ENCODE measurements at regions not wholly inside any gene's neighbourhood (a gene's known extent, or its start where the extent isn't known, plus 50 kb on each side); places are given as distances from the start of the nearest gene placed in this dataset.

DNA sequence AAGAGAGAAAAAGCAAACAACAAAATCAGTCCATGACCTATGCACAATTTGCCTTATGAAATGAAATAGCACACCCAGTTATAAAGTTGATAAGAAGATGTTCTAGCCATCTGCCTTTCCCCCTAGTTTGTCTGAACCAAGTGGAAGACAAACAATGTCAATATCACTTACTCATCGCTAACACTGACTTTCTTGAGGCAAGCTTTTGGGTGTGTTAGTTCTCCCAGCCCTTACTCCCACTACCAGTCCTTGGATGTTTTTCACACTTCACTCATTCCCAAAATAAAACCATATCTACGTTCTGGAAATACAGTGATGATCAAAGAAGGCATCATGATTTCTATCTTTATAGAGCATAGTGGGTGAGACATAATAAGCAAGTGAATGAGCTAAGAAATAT, 393.8 kb downstream of the PCDH20 start:
- FAIRE-seq, result no peak

GRCh38 chr13:61013796-61014195, 401.9 kb downstream of the PCDH20 start:
- FAIRE-seq, result no peak

DNA sequence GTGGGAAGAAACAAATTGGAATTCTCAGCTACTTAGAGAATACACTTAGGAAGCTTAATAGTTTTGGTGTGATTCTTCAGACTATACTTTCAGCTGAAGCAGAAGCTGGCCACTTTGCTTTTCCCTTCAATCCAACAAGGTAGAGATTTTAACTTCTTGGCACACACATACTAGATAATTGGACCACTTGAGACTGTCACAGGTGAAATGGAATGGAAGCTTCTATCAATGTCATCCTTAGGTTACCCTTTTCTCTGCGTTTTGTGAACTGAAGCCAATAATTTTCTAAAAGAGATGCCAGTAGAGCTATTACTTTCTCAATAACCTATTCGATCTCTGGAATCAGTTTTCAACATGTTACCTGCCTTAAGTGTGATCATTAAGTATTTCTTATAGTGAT, 405.3 kb downstream of the PCDH20 start:
- FAIRE-seq, result no peak

GRCh38 chr13:61002686-61003085, 413.0 kb downstream of the PCDH20 start:
- FAIRE-seq, result no peak

DNA sequence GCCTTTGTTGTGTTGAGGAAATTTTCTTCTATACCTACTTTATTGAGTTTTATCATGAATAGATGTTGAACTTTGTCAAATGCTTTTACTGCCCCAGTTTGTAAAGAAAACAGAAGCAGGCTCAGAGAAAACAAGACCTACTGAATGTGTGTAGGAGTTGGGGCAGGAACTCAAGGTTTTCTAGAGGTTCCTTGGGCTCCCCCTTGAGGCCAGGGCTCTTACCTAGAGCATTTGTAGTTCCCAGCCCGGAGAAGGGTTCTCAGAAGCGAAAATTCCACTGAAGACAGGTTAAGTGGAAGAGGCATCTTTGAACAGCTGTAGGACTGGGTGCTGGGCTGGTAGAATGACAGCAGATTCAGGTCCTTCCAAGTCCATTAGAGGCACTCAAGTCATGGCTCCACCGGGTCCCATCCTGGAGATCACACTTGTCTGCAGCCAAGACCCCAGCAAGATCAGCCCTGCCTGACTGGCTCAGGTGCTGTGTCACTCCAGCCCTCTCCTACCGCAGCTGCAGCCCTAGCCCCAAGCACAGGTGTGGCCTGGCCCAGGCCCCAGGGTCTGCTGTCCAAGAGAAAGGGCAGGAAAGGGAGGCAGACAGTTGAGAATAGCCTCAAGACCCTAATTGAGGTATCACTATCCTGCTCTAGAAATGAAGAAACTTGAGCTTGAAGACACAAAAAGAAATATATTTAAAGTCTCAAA, 425.5 kb downstream of the PCDH20 start:
- no peak for FAIRE-seq

DNA sequence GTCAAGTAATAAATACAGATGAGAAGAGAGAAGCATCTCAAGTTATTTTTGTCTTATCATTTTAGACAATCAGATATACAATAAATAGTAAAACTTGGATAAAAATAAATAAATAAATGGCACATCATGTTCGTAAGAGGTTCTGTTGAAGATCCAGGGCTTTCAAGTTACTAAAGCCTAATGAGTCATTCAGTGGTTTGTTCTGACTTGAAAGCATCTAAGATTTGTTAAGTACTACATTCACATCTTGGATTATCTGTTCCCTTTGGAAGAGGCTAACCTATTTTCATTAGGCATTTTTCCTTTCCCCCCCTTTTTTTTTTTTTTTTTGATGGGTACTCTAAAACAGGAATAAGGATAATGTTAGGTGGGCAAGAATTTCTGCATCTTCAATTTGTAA, 429.3 kb downstream of the PCDH20 start:
- FAIRE-seq, result no peak

GRCh38 chr13:60981407-60981806, 434.2 kb downstream of the PCDH20 start:
- no peak for FAIRE-seq

- FAIRE-seq, result no peak
Measured at GRCh38 chr13:60976367-60976766, 439.3 kb downstream of the PCDH20 start.

- no peak for FAIRE-seq
Measured at GRCh38 chr13:60974296-60974695, 441.4 kb downstream of the PCDH20 start.

DNA sequence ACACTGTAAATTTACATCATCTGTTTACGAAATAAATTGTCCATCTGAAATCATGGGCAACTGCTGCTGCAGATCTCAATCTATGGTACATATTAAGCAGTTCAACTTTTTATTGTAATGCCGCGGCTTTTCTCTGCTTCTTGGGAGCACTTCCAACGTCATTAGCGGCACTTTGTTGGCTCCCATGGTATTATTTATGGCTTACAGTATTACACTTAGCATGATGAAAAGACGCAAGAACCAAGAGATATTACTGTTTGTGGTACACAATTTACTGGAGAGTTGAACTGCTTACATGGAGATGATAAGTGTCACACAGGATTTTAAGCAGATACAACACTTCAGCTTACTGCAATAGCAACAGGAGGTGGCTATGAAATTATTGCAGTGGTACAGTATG, 442.1 kb downstream of the PCDH20 start:
- no peak for FAIRE-seq

- no peak for FAIRE-seq
Measured at GRCh38 chr13:60970736-60971135, 444.9 kb downstream of the PCDH20 start.

DNA sequence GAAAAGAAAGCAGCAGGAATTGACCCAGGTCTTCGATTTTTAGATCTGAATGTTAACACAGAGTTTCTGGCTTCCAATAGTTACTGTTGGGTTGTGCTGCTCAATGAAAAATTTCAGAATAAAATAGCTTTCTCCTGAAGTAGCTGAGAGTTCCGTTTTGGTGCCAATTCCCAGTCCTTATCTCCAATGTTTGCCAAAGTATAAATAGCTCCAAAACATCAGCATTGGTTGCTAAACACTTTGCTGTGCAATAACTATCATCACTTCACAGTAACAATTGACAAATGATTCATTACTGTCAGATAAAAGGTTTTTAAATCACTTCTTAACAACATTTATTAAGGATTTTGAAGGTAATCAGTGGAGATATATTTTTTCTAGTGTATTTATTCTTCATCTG, 446.0 kb downstream of the PCDH20 start:
- no peak for FAIRE-seq

DNA sequence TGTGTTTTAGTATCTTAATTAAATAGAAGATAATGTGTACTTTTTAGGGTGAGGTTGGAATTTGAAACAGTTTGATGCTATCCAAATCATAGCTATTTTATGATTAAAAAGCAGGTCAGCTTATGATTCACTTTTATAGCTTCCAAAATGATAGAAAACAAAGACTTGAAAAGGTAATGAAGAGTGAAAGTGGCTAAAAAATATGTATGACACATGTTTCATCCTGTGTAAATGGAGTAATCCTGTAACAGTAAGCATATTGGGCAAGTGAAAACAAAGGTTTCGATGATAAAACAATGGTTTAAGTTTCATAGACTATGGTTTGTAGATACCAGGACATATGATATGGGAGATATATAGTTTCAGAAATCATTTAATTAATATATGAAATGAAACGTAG, 456.2 kb downstream of the PCDH20 start:
- no peak for FAIRE-seq

DNA sequence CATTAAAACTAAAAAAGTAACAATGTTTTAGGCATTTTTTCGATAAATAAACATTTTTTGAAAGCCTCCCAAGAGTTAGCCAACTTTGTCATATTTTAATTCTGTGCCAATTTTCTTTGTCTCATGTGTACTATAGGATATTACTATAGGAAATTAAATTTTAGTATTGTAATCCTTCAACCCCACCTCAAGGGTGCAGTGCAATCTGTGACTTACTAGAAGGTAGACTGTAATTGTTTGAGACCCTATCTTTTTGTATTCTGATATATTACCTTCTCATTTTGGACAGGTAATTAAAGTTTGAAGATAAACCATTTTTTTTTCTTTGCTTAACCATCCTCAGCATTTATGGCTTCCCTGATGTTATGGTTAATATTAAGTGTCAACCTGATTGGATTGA, 457.8 kb downstream of the PCDH20 start:
- no peak for FAIRE-seq

DNA sequence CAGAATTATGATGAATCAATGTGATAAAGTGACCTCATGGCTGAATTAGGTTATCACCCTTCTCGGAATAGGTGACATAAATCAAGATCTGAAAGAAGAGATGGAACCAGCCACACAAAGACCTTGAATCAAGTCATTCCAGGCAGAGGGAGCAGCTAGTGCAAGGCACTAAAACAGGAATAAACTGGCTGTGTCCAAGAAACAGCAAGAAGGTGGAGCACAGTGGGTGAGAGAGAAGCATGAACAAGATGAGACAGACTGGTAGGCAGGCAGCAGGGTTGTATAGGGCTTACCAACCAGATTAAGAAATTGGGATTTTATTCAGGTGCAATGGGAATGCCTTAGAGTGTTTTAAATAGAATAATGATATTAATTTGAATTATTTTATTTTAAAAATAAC, 470.3 kb downstream of the PCDH20 start:
- no peak for FAIRE-seq

GRCh38 chr13:60944863-60945262, 470.8 kb downstream of the PCDH20 start:
- no peak for FAIRE-seq

GRCh38 chr13:60944016-60944415, 471.6 kb downstream of the PCDH20 start:
- FAIRE-seq, result no peak

- no peak for FAIRE-seq
Measured at GRCh38 chr13:60936281-60936680, 479.4 kb downstream of the PCDH20 start.

DNA sequence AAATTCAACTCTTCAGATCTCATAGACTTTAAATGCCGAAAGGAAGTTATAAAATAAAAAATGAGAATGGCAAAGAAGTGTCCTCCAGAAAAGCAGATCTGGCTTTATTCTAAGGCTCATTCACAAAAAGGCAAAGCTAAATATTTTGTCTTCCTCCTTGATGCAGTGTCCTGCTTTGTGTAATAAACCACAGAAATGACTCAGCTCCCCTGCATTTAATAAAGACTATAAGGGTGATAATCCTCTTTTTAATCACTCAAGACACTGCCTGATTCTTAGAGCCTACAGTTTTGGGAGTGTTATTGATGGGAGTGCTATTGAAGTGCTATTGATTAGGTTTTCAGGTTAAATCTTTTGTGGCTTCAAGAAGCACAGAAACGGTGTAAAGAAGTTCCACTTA, 482.0 kb downstream of the PCDH20 start:
- no peak for FAIRE-seq

DNA sequence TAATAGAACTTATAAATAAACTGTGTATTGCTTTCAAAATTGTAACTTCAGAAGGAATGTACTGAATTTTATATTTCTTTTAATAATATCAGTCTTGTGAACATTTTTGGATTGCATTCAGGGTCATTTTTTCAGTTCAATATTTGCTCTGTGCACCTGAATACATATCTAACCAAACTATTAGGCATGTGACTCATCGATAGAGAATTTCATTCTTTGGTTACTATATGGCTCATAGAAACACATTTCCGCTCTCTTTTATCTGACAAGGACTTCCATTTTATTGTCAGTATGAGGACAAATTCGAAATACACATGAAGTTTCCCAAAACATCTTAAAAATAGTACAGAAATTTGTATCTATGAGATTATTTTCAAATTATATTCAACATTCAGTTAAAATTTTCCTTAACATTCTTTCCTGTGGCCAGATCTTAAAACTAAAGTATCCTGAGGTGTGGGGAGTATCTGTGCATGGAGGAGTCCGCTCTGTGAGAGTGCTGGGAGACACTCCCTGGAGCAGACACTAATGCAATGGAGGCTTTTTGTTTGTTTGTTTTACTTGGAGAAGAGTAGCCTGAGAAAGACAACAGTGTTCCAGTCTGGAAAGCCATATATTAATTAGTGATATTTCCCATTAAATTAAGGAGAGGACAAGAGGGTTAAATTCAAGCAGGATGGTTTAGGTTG, 483.6 kb downstream of the PCDH20 start:
- FAIRE-seq, result no peak

GRCh38 chr13:60925686-60926085, 490.0 kb downstream of the PCDH20 start:
- FAIRE-seq, result no peak

DNA sequence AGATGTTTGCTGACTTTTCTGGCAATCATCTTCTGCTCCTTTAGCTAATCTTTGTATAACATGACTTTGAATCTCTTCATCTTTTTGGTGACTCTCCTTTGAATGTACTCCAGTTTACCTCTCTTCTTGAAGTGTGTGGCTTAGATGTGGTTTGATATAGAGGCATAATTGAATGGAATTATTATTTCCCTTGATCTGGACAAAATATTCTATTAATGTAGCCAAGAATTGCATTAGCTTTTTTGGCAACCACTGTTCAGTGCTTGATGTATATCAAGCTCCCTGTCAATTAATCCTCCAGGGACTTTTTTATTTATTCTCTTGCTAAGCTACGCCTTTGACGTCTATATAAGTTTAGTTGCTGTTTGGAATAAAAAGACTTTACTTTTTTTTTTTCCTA, 490.8 kb downstream of the PCDH20 start:
- no peak for FAIRE-seq

GRCh38 chr13:60922576-60923231, 492.9 kb downstream of the PCDH20 start:
- FAIRE-seq, result no peak

DNA sequence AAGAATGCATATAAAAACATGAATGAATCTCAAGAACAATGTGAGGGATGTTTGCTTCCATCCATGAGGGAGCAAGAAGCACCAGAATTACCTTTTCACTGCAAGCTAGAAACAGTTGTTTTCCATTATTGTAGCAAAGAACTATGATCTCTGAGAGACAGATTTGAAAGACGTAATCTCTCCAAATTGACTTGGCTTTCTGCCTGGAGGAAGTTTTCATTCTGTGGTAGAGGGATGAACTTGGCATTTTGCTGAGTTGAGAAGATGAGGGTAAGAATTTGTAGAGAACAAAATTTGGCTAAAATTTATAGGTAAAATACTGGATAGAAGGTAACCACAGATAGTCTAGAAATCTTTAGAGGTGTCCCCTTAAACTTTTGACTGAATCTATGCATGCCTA, 496.8 kb downstream of the TDRD3 start:
- no peak for FAIRE-seq

Measured in A204.1 (cell line).